Cardiac fibroblast (primary cell): ENCODE measurements at regions not wholly inside any gene's neighbourhood (a gene's known extent, or its start where the extent isn't known, plus 50 kb on each side); places are given as distances from the start of the nearest gene placed in this dataset.

Source experiments
- DNase-seq, 2 donors: peaks; one replicate each; pipeline versions ENCODE4 v3.0.0 to v3.0.0-alpha.2; 2010; ENCODE audit warnings: low read depth in 2 of 2
- H3K4me3 ChIP-seq, 2 donors: replicated peaks in 1 of 2; 1 replicate in 1 of 2; 2 replicates in 1 of 2; pipeline ENCODE4 v1.5.1; 2011; ENCODE audit warnings: low read depth in 2 of 2, low read length in 2 of 2, mild to moderate bottlenecking in 2 of 2, moderate library complexity in 1 of 2
- TF ChIP-seq, protein P1 (sequence below): IDR thresholded peaks from one replicate; pipeline ENCODE4 v1.5.1; 2011; ENCODE audit warnings: low read depth, mild to moderate bottlenecking, low read length, inconsistent platforms

DNA sequence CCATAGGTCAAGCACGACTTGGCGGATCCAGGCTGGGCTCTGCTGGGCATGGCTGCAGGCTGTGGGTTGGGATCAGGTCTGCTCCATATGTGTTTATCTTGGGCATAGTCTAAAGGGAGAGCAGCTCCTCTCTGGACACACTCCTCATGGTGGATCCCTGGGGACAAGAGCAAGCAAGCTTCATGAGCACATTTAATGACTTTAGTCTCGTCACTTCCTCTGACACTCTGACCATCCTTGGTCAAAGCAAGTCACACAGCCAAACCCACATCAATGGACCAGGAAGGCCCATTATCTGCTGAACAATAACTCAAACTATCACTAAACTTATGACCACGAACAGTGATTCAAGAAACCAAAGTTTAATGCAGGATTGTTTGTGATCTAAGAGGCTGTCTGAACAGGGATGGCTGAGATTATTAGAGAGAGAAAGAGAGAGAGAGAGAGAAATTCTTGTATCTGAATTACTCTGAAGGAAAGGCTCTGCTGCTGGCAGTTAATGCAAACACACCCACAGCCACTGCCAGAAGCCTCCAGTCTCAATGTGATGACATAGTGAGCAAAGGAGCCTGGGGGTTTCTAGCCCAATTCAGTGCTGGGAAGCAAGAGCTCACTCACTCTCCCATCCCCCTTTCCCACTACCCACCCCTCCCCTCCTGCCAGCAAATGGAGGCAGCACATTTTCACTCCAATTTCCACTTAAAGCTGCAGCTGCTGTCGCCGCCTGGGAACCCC lies 490.2 kb upstream of the SULF2 start:
- H3K4me3 ChIP-seq, result no peak overlapping the region
- TF ChIP-seq, protein P1, sequence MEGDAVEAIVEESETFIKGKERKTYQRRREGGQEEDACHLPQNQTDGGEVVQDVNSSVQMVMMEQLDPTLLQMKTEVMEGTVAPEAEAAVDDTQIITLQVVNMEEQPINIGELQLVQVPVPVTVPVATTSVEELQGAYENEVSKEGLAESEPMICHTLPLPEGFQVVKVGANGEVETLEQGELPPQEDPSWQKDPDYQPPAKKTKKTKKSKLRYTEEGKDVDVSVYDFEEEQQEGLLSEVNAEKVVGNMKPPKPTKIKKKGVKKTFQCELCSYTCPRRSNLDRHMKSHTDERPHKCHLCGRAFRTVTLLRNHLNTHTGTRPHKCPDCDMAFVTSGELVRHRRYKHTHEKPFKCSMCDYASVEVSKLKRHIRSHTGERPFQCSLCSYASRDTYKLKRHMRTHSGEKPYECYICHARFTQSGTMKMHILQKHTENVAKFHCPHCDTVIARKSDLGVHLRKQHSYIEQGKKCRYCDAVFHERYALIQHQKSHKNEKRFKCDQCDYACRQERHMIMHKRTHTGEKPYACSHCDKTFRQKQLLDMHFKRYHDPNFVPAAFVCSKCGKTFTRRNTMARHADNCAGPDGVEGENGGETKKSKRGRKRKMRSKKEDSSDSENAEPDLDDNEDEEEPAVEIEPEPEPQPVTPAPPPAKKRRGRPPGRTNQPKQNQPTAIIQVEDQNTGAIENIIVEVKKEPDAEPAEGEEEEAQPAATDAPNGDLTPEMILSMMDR, result no peak
- peak; percentile 12 to 38 for DNase-seq

GRCh38 chr20:48273843-48274242 lies 488.6 kb upstream of the SULF2 start:
- H3K4me3 ChIP-seq, result no peak overlapping the region
- TF ChIP-seq, protein P1, result no peak
- DNase-seq, result no peak

DNA sequence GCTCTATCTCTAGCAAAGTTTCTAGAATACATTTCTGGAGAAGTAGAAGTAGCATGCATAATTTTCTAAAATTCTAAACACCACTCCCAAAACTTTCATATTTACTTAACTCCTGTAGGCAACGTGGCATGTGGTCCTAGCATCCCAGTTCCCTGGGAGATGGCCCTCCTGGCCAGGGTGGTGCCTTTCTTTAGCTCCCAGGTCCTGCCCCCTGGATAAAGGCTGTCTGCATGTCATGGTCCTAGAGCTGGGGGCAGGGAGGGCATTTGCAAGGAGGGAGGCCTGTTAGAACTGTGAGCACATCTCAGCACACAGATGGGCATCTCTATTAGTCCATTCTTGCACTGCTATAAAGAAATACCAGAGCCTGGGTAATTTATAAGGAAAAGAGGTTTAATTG lies 485.6 kb upstream of the SULF2 start:
- no peak overlapping the region for H3K4me3 ChIP-seq
- DNase-seq, result no peak
- TF ChIP-seq, protein P1, result no peak

DNA sequence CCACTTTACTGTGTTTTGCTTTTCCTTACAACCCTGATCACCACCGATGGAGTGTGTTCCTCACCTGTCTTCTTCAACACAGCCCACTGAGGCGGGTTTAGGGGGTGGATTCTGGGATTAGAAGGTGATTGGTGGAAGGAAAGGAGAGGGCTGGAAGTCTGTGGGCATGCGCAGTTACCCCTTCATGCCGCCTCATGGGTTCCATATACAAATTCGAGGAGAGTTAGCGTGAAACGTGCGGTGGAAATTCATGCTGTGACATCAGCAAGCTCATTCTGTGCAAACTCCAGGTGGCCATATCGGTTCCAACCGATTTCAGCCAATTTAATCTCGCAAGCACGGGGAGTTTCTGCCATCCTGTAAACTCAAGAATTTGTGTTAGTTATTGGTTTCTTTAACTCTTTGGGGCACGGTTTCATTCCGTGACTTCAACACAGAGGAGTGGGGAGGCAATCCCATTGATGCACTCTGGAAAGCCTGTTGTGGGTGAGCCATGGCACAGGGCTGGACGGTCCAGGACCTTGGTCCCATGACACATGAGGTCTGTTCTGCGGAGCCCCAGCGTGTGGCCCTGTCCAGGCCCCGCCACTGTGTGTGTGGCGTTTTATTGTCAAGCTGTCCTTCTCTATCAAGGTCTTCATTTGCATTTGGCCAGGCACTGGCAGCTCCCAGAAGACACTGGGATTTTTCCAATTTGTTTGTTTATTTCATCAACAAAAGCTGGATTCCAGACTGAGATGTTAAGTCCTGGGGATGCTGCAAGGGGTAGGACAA lies 482.8 kb upstream of the SULF2 start:
- no peak overlapping the region for H3K4me3 ChIP-seq
- TF ChIP-seq, protein P1, result no peak
- no peak for DNase-seq

DNA sequence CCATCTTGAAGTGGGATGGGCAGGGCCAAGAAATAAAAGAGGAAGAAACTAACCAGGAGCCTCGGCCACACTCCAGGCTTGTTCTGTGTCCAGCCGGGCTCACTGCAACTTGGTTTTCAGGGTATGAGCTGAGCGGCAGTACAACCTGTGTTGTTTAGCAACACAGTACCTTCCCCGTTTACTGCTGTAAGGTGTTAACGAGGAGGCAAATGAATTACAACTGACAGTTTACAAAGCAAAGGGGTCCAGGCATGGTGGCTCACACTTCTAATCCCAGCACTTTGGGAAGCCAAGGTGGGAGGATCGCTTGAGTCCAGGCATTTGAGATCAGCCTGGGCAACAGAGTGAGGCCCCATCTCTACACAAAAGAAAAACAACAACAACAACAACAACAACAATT lies 481.3 kb upstream of the SULF2 start:
- no peak for DNase-seq
- TF ChIP-seq, protein P1, result no peak

DNA sequence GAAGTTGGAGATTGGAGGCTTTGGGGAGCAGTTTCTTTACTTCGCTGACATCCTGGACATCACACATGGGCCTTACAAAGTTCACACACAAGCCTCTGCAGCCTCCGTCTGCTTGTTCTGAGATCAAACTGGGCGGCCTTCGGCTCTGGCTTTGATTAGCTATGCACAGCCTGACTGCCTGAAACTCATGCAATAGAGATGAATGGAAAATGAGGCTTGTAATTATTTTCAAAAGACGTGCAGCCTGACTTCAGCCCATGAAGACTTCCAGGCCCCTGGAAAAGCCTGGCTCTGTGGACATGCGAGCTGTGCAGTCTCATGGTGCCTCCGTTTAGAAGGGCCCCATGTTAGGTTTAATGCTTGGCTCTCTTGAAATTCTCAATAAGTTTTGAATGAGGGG lies 480.5 kb upstream of the SULF2 start:
- no peak overlapping the region for H3K4me3 ChIP-seq
- TF ChIP-seq, protein P1, result no peak
- DNase-seq, result no peak

More for the DNA sequence above, 481.3 kb upstream of the SULF2 start:
- H3K4me3 ChIP-seq, result no peak overlapping the region
